ENCODE measurements at regions not wholly inside any gene's neighbourhood (a gene's known extent, or its start where the extent isn't known, plus 50 kb on each side); places are given as distances from the start of the nearest gene placed in this dataset.

DNA sequence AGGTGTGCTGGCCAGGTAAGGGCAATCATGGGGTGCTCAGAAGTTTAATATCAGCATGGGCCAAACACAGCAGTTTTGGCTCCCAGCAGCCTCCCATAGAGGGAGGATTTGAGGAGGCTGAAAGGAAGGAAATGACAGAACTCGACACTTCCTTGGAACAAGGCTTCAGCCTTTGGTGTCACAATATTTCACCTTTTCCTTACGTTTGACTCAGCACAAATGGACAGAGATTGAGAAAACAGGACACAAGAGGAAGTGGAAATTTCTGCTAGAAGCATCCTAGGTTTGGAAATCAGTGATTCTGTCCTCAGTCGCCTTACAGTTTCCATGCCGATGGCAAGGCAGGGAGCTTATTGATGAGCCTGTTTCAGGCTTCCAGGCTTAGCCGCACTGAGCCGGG is 181.4 kb downstream of the MAF start:
- Mint-ChIP-seq H3K27ac (no peak overlapping the region), H3K36me3 (ENCODE audit: low read depth) (no peaks in the 10 kb centered on the region)

DNA sequence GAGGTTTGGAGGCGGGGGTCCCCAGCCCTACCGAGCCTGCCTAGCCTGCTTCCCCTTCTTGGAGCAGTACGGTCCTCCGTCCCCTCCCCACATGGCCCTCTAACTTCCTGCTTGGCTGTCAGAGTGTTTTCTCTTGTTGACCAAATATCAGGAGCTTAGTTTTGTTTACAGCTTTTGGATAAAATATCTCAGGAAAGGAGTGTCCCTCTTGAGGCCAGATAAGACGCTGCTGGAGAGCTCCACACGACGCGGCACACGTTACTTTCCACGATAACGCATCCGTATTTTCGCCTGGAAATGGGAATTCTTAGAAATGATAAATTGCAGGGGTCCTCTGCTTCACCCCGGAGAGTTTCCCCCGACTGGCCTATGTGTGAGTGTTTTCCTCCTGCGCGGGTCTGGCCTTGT is 182.9 kb downstream of the MAF start:
- Mint-ChIP-seq H3K9me3 (no peaks in the 10 kb centered on the region), H3K27me3 (ENCODE audit: low read depth) (peaks cover 14% of the 10 kb centered on the region), H3K4me1 (ENCODE audit: low read depth) (peaks cover 19% of the 10 kb centered on the region), H3K27ac (no peak overlapping the region), H3K36me3 (ENCODE audit: low read depth) (no peaks in the 10 kb centered on the region), H3K4me3 (no peak overlapping the region)

More for the DNA sequence above, 181.4 kb downstream of the MAF start:
- H3K27me3 Mint-ChIP-seq (ENCODE audit: low read depth): peaks cover 14% of the 10 kb centered on the region
- peaks cover 15% of the 10 kb centered on the region for H3K4me1 Mint-ChIP-seq (ENCODE audit: low read depth)
- H3K9me3 Mint-ChIP-seq: no peaks in the 10 kb centered on the region
- no peak overlapping the region for H3K4me3 Mint-ChIP-seq

DNA sequence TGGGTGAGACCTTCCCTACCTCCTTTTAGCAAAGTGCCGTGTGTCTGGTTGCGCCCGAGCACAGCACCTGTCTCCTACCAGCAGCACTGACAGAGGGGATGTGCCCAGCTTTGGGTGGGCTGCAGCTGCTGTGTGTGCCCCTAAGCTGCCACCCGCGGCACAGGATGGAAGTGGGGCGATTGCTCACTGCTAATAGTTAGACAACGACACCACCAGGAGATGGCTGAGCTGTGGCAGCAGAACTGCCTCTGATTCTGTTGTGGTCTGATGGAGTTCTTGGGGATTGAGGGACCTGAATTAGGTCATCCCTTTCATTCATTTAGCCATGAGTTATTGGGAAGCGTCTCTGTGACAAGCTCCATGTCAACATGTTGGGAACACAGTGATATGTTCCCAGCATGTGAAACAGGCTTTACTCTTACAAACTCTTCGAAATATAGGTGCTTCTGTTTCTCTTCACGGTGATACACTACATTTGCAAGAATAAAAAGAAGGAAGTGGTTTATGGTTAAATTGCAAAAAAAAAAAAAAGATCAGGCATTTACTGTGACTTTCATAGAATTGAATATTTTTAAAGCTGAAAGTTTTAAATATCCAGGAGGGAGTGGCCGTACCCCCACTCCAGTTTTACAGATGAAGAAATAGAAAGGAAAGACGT is 184.4 kb downstream of the MAF start:
- no peaks in the 10 kb centered on the region for H3K36me3 Mint-ChIP-seq (ENCODE audit: low read depth)
- H3K27me3 Mint-ChIP-seq (ENCODE audit: low read depth): peaks cover 11% of the 10 kb centered on the region
- peak overlapping the region; percentile 45 for H3K27ac Mint-ChIP-seq
- peaks cover 24% of the 10 kb centered on the region for H3K4me1 Mint-ChIP-seq (ENCODE audit: low read depth)
- peak overlapping the region; percentile 36 for H3K4me3 Mint-ChIP-seq
- H3K9me3 Mint-ChIP-seq: no peaks in the 10 kb centered on the region

DNA sequence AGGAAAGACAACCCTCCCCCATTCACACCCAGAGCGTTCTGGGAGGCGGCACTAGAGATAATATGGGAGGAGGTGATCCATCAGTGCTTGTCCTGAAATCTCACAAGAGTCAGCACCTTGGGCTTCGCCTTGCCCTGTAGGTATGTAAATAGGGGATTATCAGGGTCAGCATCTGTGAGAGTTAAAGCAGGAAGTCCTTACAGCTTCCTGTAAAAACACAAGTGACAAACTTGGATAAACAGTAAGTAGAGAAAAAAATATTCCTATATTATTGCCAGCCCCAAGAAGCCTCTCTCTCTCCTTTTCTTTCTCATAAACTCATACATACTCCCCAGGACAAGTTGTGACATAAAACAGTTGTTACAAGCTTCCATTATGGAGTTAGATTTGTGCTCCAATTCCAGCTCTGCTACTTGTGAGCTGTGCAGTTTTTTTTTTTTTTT is 187.7 kb downstream of the MAF start:
- H3K9me3 Mint-ChIP-seq: no peaks in the 10 kb centered on the region
- H3K36me3 Mint-ChIP-seq (ENCODE audit: low read depth): no peaks in the 10 kb centered on the region
- peaks cover 24% of the 10 kb centered on the region for H3K4me1 Mint-ChIP-seq (ENCODE audit: low read depth)
- peaks cover 11% of the 10 kb centered on the region for H3K27me3 Mint-ChIP-seq (ENCODE audit: low read depth)
- no peak overlapping the region for H3K4me3 Mint-ChIP-seq
- no peak overlapping the region for H3K27ac Mint-ChIP-seq

DNA sequence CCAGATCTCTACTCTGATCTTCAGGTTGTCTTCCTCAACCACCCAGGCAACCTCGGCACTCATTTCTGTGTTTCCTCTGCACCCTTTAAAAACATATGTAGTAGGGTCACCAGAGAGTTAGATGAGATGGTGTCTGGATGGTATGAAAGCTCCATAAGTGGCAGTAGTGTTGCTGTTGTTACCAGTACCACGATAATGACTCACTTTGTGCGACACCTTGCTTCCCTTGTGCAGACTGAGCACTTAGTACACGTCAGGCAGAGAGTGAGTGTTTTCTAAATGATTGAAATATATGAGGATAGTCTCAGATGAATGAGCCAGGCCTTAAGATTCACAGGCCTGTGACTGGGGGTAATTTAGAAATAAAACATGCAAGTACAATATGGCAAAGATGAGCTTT is 188.7 kb downstream of the MAF start:
- H3K27me3 Mint-ChIP-seq (ENCODE audit: low read depth): peaks cover 11% of the 10 kb centered on the region
- no peaks in the 10 kb centered on the region for H3K36me3 Mint-ChIP-seq (ENCODE audit: low read depth)
- no peak overlapping the region for H3K27ac Mint-ChIP-seq
- no peak overlapping the region for H3K4me3 Mint-ChIP-seq
- H3K9me3 Mint-ChIP-seq: peaks cover 5% of the 10 kb centered on the region
- peaks cover 20% of the 10 kb centered on the region for H3K4me1 Mint-ChIP-seq (ENCODE audit: low read depth)

GRCh38 chr16:79411357-79411756 is 189.2 kb downstream of the MAF start:
- no peaks in the 10 kb centered on the region for H3K36me3 Mint-ChIP-seq (ENCODE audit: low read depth)
- peaks cover 6% of the 10 kb centered on the region for H3K9me3 Mint-ChIP-seq
- H3K27me3 Mint-ChIP-seq (ENCODE audit: low read depth): peaks cover 8% of the 10 kb centered on the region
- H3K4me3 Mint-ChIP-seq: no peak overlapping the region
- no peak overlapping the region for H3K27ac Mint-ChIP-seq
- H3K4me1 Mint-ChIP-seq (ENCODE audit: low read depth): peaks cover 15% of the 10 kb centered on the region

DNA sequence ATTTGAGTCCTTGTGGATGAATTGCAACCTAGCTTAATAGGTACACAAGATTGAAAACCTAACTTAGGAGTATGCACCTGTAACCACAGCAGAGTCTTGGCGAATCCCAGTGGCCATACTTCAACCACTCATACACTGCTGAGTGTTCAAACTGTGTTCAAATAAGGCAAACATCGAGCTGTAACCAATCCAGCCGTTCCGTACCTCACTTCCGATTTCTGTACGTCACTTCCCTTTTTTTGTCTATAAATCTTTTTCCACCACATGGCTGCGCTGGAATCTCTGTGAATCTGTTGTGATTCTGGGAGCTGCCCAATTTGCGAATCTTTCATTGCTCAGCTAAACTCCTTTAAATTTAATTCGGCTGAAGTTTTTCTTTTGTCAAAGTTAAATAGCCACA is 190.6 kb downstream of the MAF start:
- Mint-ChIP-seq H3K27me3 (ENCODE audit: low read depth) (peaks cover 6% of the 10 kb centered on the region), H3K36me3 (ENCODE audit: low read depth) (no peaks in the 10 kb centered on the region), H3K9me3 (peaks cover 16% of the 10 kb centered on the region), H3K4me3 (no peak overlapping the region), H3K27ac (no peak overlapping the region), H3K4me1 (ENCODE audit: low read depth) (peaks cover 9% of the 10 kb centered on the region)

- no peaks in the 10 kb centered on the region for H3K36me3 Mint-ChIP-seq (ENCODE audit: low read depth)
- peaks cover 9% of the 10 kb centered on the region for H3K4me1 Mint-ChIP-seq (ENCODE audit: low read depth)
- no peak overlapping the region for H3K4me3 Mint-ChIP-seq
- H3K27ac Mint-ChIP-seq: no peak overlapping the region
- H3K27me3 Mint-ChIP-seq (ENCODE audit: low read depth): peaks cover 9% of the 10 kb centered on the region
- peaks cover 20% of the 10 kb centered on the region for H3K9me3 Mint-ChIP-seq
These were observed 192.2 kb downstream of the MAF start for GRCh38 chr16:79408355-79408754.

GRCh38 chr16:79407461-79408135 is 192.9 kb downstream of the MAF start:
- H3K9me3 Mint-ChIP-seq: peaks cover 20% of the 10 kb centered on the region
- H3K27me3 Mint-ChIP-seq (ENCODE audit: low read depth): peaks cover 9% of the 10 kb centered on the region
- H3K27ac Mint-ChIP-seq: no peak overlapping the region
- no peak overlapping the region for H3K4me3 Mint-ChIP-seq
- H3K4me1 Mint-ChIP-seq (ENCODE audit: low read depth): peaks cover 5% of the 10 kb centered on the region
- no peaks in the 10 kb centered on the region for H3K36me3 Mint-ChIP-seq (ENCODE audit: low read depth)

- Mint-ChIP-seq H3K9me3 (peaks cover 20% of the 10 kb centered on the region), H3K4me1 (ENCODE audit: low read depth) (peaks cover 4% of the 10 kb centered on the region), H3K36me3 (ENCODE audit: low read depth) (no peaks in the 10 kb centered on the region), H3K4me3 (no peak overlapping the region), H3K27me3 (ENCODE audit: low read depth) (peaks cover 9% of the 10 kb centered on the region), H3K27ac (no peak overlapping the region)
These were observed 193.5 kb downstream of the MAF start for GRCh38 chr16:79407005-79407404.

GRCh38 chr16:79404571-79404970 is 196.0 kb downstream of the MAF start:
- Mint-ChIP-seq H3K27ac (no peak overlapping the region), H3K36me3 (ENCODE audit: low read depth) (no peaks in the 10 kb centered on the region), H3K4me1 (ENCODE audit: low read depth) (no peaks in the 10 kb centered on the region), H3K9me3 (peaks cover 20% of the 10 kb centered on the region), H3K4me3 (no peak overlapping the region), H3K27me3 (ENCODE audit: low read depth) (peaks cover 9% of the 10 kb centered on the region)

DNA sequence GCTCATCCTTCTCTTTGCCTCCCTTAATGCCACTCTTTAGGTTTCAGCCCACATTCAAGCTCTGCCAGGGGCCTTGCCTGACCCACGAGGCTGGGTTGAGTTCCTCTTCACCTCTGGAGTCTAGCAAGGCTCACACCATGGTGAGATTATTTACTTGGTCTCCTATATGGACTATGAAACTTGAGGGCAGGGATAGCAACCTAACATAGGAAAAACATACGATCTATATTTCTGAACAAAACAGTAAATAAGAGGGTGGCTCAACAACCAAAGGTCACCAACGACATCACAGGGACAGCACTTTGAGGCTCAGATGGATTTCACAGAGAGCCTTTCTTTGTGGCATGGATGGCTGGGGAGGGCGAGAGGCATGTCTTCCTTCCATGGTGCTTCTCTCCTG is 197.0 kb downstream of the MAF start:
- no peak overlapping the region for H3K27ac Mint-ChIP-seq
- H3K36me3 Mint-ChIP-seq (ENCODE audit: low read depth): no peaks in the 10 kb centered on the region
- peaks cover 20% of the 10 kb centered on the region for H3K9me3 Mint-ChIP-seq
- H3K27me3 Mint-ChIP-seq (ENCODE audit: low read depth): peaks cover 9% of the 10 kb centered on the region
- H3K4me3 Mint-ChIP-seq: no peak overlapping the region
- no peaks in the 10 kb centered on the region for H3K4me1 Mint-ChIP-seq (ENCODE audit: low read depth)

DNA sequence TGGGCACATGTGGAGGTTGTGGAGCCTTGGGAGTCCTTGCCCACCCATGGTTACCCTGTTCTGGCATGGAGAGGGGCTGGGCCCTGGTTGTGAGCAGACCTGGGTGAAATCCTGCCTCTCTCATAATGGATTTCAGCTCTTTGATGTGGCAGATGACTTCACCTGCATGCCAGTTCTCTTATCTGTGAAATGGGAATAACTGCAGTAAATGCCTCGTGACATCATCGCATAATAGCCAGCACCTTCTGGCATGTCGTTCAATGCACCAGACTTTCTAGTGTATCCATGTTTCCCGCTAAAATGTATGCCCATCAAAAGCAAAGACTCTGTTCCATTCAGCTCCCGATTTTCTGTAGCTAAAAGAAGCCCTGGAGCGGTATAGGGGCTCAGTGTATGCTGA is 197.6 kb downstream of the MAF start:
- peaks cover 20% of the 10 kb centered on the region for H3K9me3 Mint-ChIP-seq
- H3K4me1 Mint-ChIP-seq (ENCODE audit: low read depth): no peaks in the 10 kb centered on the region
- H3K27me3 Mint-ChIP-seq (ENCODE audit: low read depth): peaks cover 9% of the 10 kb centered on the region
- H3K27ac Mint-ChIP-seq: no peak overlapping the region
- no peaks in the 10 kb centered on the region for H3K36me3 Mint-ChIP-seq (ENCODE audit: low read depth)
- H3K4me3 Mint-ChIP-seq: no peak overlapping the region

- Mint-ChIP-seq H3K27me3 (ENCODE audit: low read depth) (peaks cover 9% of the 10 kb centered on the region), H3K9me3 (peaks cover 16% of the 10 kb centered on the region), H3K4me3 (no peak overlapping the region), H3K27ac (no peak overlapping the region), H3K36me3 (ENCODE audit: low read depth) (no peaks in the 10 kb centered on the region), H3K4me1 (ENCODE audit: low read depth) (no peaks in the 10 kb centered on the region)
These were observed 198.2 kb downstream of the MAF start for GRCh38 chr16:79402356-79402755.

GRCh38 chr16:79401782-79402181 is 198.8 kb downstream of the MAF start:
- peaks cover 15% of the 10 kb centered on the region for H3K9me3 Mint-ChIP-seq
- no peak overlapping the region for H3K4me3 Mint-ChIP-seq
- H3K27ac Mint-ChIP-seq: no peak overlapping the region

More at GRCh38 chr16:79401782-79402181, 198.8 kb downstream of the MAF start:
- Mint-ChIP-seq H3K27me3 (ENCODE audit: low read depth) (peaks cover 9% of the 10 kb centered on the region), H3K4me1 (ENCODE audit: low read depth) (no peaks in the 10 kb centered on the region), H3K36me3 (ENCODE audit: low read depth) (no peaks in the 10 kb centered on the region)

Measured in T-helper 1 cell treated with Interleukin-12 subunit alpha and Interleukin-12 subunit beta and Interleukin-4 antibody, amounts not matched to agents 30 μg/mL and 1 μg/mL, for 36 hours (primary cell).